GM12872 (cell line): ENCODE measurements at regions not wholly inside any gene's neighbourhood (a gene's known extent, or its start where the extent isn't known, plus 50 kb on each side); places are given as distances from the start of the nearest gene placed in this dataset.

Source experiments
- CTCF ChIP-seq: IDR thresholded peaks from 3 replicates; pipeline ENCODE4 v1.5.1; 2011; ENCODE audit warnings: low read depth, mild to moderate bottlenecking, low read length, moderate library complexity; ENCODE audit not compliant: insufficient read depth

GRCh38 chr2:240235149-240235803 lies 94.8 kb upstream of the OTOS start:
- TF ChIP-seq CTCF = no peak

DNA sequence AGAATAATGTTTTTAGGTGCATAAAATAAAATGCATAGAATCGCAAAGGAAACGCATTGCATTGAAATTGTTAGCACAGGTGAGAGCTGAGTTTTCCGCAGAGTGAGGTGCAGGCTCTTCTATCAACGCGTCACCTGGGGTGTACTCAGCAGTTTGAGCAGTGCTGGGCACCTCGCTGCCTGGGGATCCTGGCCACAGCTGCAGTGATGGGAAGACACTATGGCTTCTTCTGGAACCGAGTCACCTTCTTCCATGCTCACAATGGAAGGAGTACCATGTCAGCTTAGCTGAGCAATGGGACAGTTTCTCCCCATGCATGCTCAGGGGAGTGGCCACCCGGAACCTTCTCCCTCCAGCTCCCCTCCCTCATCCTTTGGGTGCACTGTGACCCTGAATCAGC lies 95.4 kb upstream of the OTOS start:
- TF ChIP-seq CTCF = no peak

DNA sequence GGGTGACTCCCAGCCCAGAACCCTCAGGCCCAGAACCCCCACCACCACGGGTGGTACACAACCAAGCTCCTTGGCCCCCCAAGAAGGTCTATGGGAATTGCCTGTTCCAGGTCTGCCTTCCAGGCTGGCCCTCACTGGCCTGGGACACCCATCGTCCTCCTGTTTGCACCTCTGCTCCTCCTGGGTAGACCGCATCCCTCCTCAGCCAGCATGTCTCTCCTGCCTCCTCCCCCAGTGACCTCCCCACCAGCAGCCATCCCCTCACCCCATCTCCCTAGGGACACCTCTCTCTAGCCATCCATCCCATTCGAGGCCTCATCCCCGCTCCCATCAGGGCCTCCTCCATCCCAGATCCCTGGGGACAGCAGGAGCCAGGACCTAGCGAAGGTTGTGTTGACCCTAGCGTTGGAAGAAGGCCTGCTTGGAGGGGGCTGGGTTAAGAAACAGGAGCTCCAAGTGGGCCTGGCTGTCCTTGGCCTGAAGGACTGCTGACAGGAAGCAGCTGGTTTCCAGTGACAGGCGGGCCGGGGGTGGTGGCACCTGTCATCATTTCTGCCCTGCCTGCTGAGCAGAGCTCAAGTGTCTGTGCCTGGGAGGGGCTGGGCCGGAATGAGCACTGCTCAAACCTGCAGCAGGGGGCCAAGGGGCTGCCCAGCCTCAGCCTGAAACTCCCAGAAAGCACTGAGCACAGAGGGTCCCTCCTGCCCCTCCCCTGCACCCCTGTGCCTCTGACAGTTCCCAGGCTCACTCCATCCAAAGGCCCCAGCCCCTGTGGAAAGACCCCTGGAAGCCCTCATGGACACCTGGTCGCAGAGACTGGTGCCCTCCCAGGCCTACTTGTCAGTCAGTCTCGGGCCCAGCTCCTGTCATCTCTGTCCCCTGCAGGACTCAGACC lies 96.0 kb upstream of the OTOS start:
- no peak for TF ChIP-seq CTCF

DNA sequence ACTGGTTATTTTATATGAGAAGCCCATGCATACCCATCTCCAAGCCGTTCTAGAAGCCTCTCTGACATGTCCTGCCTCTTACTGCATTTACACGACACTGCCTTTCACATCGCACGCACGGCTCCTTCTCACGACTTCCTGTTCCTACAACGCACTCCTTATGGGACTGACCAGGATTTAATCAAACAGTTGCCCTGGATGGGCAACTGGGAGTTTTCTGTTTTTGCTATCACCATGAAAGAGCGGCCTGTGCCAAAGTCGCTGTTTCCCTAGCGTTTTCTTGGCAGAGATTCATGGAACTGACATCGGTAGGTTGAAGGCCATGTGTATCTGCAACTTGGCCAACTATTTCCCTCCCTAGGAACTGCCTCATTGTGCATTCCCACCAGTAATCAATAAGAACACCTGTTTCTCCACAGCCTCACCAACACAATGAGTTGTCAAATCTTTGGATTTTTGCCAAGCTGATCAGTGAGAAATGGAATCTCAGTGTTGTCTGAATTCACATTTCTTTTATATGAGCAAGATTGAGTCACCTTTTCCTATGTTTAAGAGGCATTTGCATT lies 97.2 kb upstream of the OTOS start:
- TF ChIP-seq CTCF = no peak

DNA sequence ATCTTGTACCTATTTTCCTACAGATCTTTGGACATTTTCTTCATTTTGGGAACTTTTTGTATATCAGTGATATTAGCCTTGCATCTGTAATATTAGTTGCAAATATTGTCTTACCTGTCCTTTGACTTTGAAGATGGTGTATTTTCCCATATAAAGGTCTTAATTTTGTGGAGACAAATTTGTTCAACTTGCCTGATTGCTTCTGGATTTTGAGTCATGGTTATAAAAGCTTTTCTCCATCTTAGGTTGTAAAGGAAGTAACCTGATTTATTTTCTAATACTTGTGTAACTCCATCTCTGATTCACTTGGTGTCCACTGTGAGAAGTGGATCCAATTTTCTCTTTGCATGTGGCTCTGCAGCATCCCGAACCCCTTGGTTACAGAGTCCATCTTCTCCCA lies 97.7 kb upstream of the OTOS start:
- no peak for TF ChIP-seq CTCF

DNA sequence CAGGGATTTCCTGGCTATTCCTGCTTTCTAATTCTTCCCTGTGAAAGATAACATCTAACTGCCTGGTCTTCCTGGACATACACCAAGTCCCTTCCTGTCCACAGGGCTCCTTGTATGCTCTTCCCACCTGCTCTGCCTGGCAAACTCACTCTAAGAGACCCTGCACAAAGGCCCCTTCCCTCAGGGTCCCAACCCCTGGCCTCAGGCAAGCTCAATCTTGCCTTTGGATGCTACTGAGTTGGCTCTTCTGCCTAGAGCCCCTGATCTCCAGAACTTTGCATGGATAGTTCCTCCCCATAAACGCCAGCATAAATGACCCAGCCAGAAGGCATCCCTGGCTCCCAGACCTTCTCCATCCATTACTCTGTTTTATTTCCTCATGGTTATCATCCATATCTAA lies 98.3 kb upstream of the OTOS start:
- TF ChIP-seq CTCF = no peak

DNA sequence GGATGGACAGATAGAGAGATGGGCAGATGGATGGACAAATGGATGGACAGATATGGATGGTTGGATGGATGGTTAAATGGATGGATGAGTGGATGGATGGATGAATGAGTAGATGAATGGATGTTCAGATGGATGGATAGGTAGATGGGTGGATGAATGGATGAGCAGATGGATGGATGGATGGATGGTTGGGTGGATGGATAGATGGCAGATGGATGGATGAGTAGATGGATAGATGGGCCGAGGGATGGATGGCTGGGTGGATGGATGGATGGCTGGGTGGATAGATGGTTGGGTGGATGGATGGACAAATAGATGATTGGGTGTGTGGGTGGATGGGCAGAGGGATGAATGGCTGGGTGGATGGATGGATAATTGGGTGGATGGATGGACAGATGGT lies 98.9 kb upstream of the OTOS start:
- no peak for TF ChIP-seq CTCF
